ENCODE measurements at regions not wholly inside any gene's neighbourhood (a gene's known extent, or its start where the extent isn't known, plus 50 kb on each side); places are given as distances from the start of the nearest gene placed in this dataset.

DNA sequence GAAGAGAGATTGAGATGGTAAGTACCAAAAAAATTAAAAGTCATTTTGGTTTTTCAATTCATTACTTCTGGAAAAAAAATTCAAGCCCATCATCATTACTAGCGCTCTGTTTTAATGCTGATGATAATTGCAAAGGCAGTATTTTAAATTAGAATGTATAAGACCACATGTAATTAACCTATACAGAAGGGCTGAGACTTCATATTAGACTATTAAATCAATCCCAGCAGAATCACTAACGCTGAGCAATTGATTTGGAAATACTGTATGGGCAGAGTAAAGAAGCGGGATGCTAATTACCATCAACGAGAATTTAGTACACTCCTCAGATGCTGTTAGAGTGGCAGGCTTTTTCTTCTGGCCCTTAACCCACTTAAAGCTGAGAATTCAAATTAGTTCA, 165.0 kb downstream of the SLC4A3 start:
- TF ChIP-seq, protein P1, sequence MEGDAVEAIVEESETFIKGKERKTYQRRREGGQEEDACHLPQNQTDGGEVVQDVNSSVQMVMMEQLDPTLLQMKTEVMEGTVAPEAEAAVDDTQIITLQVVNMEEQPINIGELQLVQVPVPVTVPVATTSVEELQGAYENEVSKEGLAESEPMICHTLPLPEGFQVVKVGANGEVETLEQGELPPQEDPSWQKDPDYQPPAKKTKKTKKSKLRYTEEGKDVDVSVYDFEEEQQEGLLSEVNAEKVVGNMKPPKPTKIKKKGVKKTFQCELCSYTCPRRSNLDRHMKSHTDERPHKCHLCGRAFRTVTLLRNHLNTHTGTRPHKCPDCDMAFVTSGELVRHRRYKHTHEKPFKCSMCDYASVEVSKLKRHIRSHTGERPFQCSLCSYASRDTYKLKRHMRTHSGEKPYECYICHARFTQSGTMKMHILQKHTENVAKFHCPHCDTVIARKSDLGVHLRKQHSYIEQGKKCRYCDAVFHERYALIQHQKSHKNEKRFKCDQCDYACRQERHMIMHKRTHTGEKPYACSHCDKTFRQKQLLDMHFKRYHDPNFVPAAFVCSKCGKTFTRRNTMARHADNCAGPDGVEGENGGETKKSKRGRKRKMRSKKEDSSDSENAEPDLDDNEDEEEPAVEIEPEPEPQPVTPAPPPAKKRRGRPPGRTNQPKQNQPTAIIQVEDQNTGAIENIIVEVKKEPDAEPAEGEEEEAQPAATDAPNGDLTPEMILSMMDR (IDR thresholded peaks at IDR 0.05): no peak
- TF ChIP-seq POLR2A (IDR thresholded peaks at IDR 0.05): no peak

Data from transverse colon (tissue), 3 donors.